OCI-LY7 (cell line): ENCODE measurements at regions not wholly inside any gene's neighbourhood (a gene's known extent, or its start where the extent isn't known, plus 50 kb on each side); places are given as distances from the start of the nearest gene placed in this dataset.

ENCODE experiments used
- BruUV-seq: library from RNA; stranded (reverse); fragments of 400-500 nt; replicated peaks from 2 replicates; lab custom pipeline; 2021; lab: Mats Ljungman, UMichigan
- CTCF ChIA-PET: fragments of 300-600 bp; sonication (Branson Sonifier 250); formaldehyde crosslinking; loops from one replicate; lab custom pipeline; 2022; ENCODE audit warnings: antibody characterized with exemption; ENCODE audit not compliant: unreplicated experiment; lab: Charles Lee
- POLR2A ChIA-PET: fragments of 300-600 bp; sonication (Branson Sonifier 250); formaldehyde crosslinking; loops from one replicate; lab custom pipeline; 2022; ENCODE audit warnings: antibody characterized with exemption; lab: Charles Lee
- DNase-seq: peaks from one replicate; pipeline ENCODE4 v3.0.0-alpha.2; 2015; ENCODE audit warnings: low spot score
- H2AFZ ChIP-seq: fragments of 200-600 bp; sonication (generic), shearing (Covaris generic); 2 replicates; pipeline ENCODE4 v1.6.1; 2014; ENCODE audit warnings: mild to moderate bottlenecking, antibody characterized with exemption, low read length, moderate library complexity
- H3K27ac ChIP-seq: fragments of 200-600 bp; sonication (generic); 2 replicates; pipeline ENCODE4 v1.5.1; 2014; ENCODE audit warnings: mixed run types, low read depth, mild to moderate bottlenecking, moderate library complexity, low read length, inconsistent platforms; ENCODE audit not compliant: poor library complexity, severe bottlenecking
- H3K36me3 ChIP-seq: fragments of 200-600 bp; sonication (generic); 2 replicates; pipeline ENCODE4 v1.6.1; 2014; ENCODE audit warnings: mild to moderate bottlenecking, antibody characterized with exemption, low read length, moderate library complexity, mixed read lengths; ENCODE audit not compliant: insufficient read depth
- H3K4me1 ChIP-seq: fragments of 200-600 bp; sonication (generic); 2 replicates; pipeline ENCODE4 v1.5.1; 2014; ENCODE audit warnings: mild to moderate bottlenecking, low read length; ENCODE audit not compliant: insufficient read depth, poor library complexity, severe bottlenecking
- H3K4me2 ChIP-seq: fragments of 200-600 bp; sonication (generic); 2 replicates; pipeline ENCODE4 v1.6.1; 2014; ENCODE audit warnings: mild to moderate bottlenecking, low read length
- H3K4me3 ChIP-seq: fragments of 200-600 bp; sonication (generic); 2 replicates; pipeline ENCODE4 v1.5.1; 2014; ENCODE audit warnings: mild to moderate bottlenecking, low read depth, low read length; ENCODE audit not compliant: poor library complexity, severe bottlenecking
- H3K79me2 ChIP-seq: fragments of 200-600 bp; sonication (generic); 2 replicates; pipeline ENCODE4 v1.6.1; 2016; ENCODE audit warnings: low read depth, mild to moderate bottlenecking, low read length, moderate library complexity, mixed read lengths; ENCODE audit not compliant: insufficient read depth
- H3K9me2 ChIP-seq: fragments of 200-600 bp; sonication (generic); 2 replicates; pipeline ENCODE4 v1.6.1; 2016; ENCODE audit warnings: mild to moderate bottlenecking, low read length, mixed read lengths; ENCODE audit not compliant: insufficient read depth
- H3K9me3 ChIP-seq: fragments of 200-600 bp; sonication (generic); 2 replicates; pipeline ENCODE4 v1.6.1; 2014; ENCODE audit warnings: mild to moderate bottlenecking, mixed run types, low read length, mixed read lengths
- H4K20me1 ChIP-seq: fragments of 200-600 bp; sonication (generic); 2 replicates; pipeline ENCODE4 v1.6.1; 2014; ENCODE audit warnings: mild to moderate bottlenecking, antibody characterized with exemption, low read length, moderate library complexity, mixed read lengths; ENCODE audit not compliant: insufficient read depth
- CTCF ChIP-seq: fragments of 200-600 bp; sonication (generic); conservative IDR thresholded peaks from 2 replicates; pipeline ENCODE4 v1.5.1; 2014; ENCODE audit warnings: mild to moderate bottlenecking, antibody characterized with exemption, low read length, moderate library complexity, mixed read lengths
- EZH2phosphoT487 ChIP-seq: fragments of 200-600 bp; sonication (generic); IDR thresholded peaks from 2 replicates; pipeline ENCODE4 v1.6.1; 2018; ENCODE audit warnings: low read depth, borderline replicate concordance, mild to moderate bottlenecking, mixed run types, antibody characterized with exemption, low read length, moderate library complexity, mixed read lengths
- intact Hi-C: fragments of 100-400 bp; cut with micrococcal nuclease; formaldehyde crosslinking; loops from one replicate; pipeline ENCODE4 v1.10.0; 2022; ENCODE audit not compliant: unreplicated experiment

GRCh38 chr13:31912647-31913401, 118.8 kb upstream of the FRY start:
- Histone ChIP-seq H3K27ac (no peak overlapping the region), H3K9me2 (no peaks in the 10 kb centered on the region), H3K4me3 (no peak overlapping the region), H2AFZ (no peak overlapping the region), H3K4me1 (no peaks in the 10 kb centered on the region), H4K20me1 (no peaks in the 10 kb centered on the region), H3K9me3 (no peaks in the 10 kb centered on the region), H3K79me2 (no peaks in the 10 kb centered on the region), H3K4me2 (no peak overlapping the region), H3K36me3 (no peaks in the 10 kb centered on the region)
- ChIA-PET CTCF (no interaction called here), POLR2A (interaction anchor here (1.0 kb wide), 1 partner anchor 9 kb away, joined by 6 read pairs; no protein-coding TSS in a partner anchor)
- TF ChIP-seq CTCF: no peak
- TF ChIP-seq EZH2phosphoT487: no peak
- intact Hi-C loops: loop anchor here (5.0 kb wide), 1 partner anchor 669 kb away; no protein-coding TSS in a partner anchor
- no TSS peak for BruUV-seq
- DNase-seq: no peak

GRCh38 chr13:31913459-31913858, 118.1 kb upstream of the FRY start:
- TF ChIP-seq EZH2phosphoT487 (no peak), CTCF (no peak)
- Histone ChIP-seq H3K4me2 (no peak overlapping the region), H3K9me2 (no peaks in the 10 kb centered on the region), H2AFZ (no peak overlapping the region), H3K79me2 (no peaks in the 10 kb centered on the region), H3K36me3 (no peaks in the 10 kb centered on the region), H3K4me3 (no peak overlapping the region), H3K9me3 (no peaks in the 10 kb centered on the region), H3K27ac (no peak overlapping the region), H3K4me1 (no peaks in the 10 kb centered on the region), H4K20me1 (no peaks in the 10 kb centered on the region)
- intact Hi-C loops: loop anchor here (5.0 kb wide), 1 partner anchor 669 kb away; no protein-coding TSS in a partner anchor
- POLR2A ChIA-PET: interaction anchor here (0.5 to 1.0 kb wide), 3 partner anchors 10 to 777 kb away, joined by 3 to 6 read pairs (median 4); no protein-coding TSS in a partner anchor
- CTCF ChIA-PET: no interaction called here
- DNase-seq: no peak
- BruUV-seq: no TSS peak

GRCh38 chr13:31914843-31915242, 116.7 kb upstream of the FRY start:
- CTCF ChIA-PET: no interaction called here
- Histone ChIP-seq H3K4me1 (no peaks in the 10 kb centered on the region), H3K27ac (no peak overlapping the region), H3K36me3 (no peaks in the 10 kb centered on the region), H3K4me3 (no peak overlapping the region), H3K4me2 (no peak overlapping the region), H3K9me3 (no peaks in the 10 kb centered on the region), H3K9me2 (no peaks in the 10 kb centered on the region), H2AFZ (no peak overlapping the region), H3K79me2 (no peaks in the 10 kb centered on the region), H4K20me1 (no peaks in the 10 kb centered on the region)
- POLR2A ChIA-PET: interaction anchor here (0.9 kb wide), 1 partner anchor 9 kb away, joined by 3 read pairs; no protein-coding TSS in a partner anchor
- intact Hi-C loops: loop anchor here (5.0 kb wide), 1 partner anchor 667 kb away; no protein-coding TSS in a partner anchor
- DNase-seq: no peak
- TF ChIP-seq CTCF (no peak), EZH2phosphoT487 (no peak)
- BruUV-seq: no TSS peak
